Left cardiac atrium (tissue), 4 donors: ENCODE measurements at regions not wholly inside any gene's neighbourhood (a gene's known extent, or its start where the extent isn't known, plus 50 kb on each side); places are given as distances from the start of the nearest gene placed in this dataset.

Experiments used
- ATAC-seq, 2 donors: fragments of 200-7000 bp; cut with Tn5 transposase; one replicate each; pipeline ENCODE4 v1.9.1; 2020; ENCODE audit warnings: mild to moderate bottlenecking in 2 of 2, moderate library complexity in 2 of 2
- DNase-seq: peaks from one replicate; pipeline ENCODE4 v3.0.0-alpha.2; 2020
- intact Hi-C, 2 donors: fragments of 100-400 bp; cut with DNase I; formaldehyde crosslinking; loops; one replicate each; pipeline versions ENCODE4 v1.14.1 to v1.15.1; 2022 to 2023
- donor health status: DM: no; HTN: yes; CAD: no.
- donor health status: DM: no; HTN: yes; CAD: no; lungs with severe emphysema.
- donor health status: DM: yes; HTN: yes; CAD: no.
- donor health status: Dilated cardiomyopathy.

- peak in 1 of 2 donors; percentile 82 for ATAC-seq
- no peak for DNase-seq
- intact Hi-C loops, result no loop called here
These were observed 856.1 kb upstream of the ID2 start for GRCh38 chr2:7825591-7826312.

- DNase-seq (no peak), ATAC-seq (no peak)
- intact Hi-C loops, result no loop called here
These were observed 855.2 kb upstream of the ID2 start for GRCh38 chr2:7826656-7827055.

- intact Hi-C loops, result no loop called here
- no peak for ATAC-seq
These were observed 852.6 kb upstream of the ID2 start for GRCh38 chr2:7829241-7829640.

GRCh38 chr2:7830616-7831015 is 851.2 kb upstream of the ID2 start:
- DNase-seq (no peak), ATAC-seq (no peak)
- intact Hi-C loops, result no loop called here

More at GRCh38 chr2:7829241-7829640, 852.6 kb upstream of the ID2 start:
- DNase-seq, result no peak

GRCh38 chr2:7835151-7835550 is 846.7 kb upstream of the ID2 start:
- intact Hi-C loops, result no loop called here
- ATAC-seq, result no peak
- no peak for DNase-seq

GRCh38 chr2:7835693-7836680 is 845.9 kb upstream of the ID2 start:
- ATAC-seq (no peak), DNase-seq (no peak)
- intact Hi-C loops, result no loop called here

- ATAC-seq (no peak), DNase-seq (no peak)
- intact Hi-C loops, result no loop called here
These were observed 844.6 kb upstream of the ID2 start for GRCh38 chr2:7837237-7837760.

GRCh38 chr2:7838669-7839068 is 843.2 kb upstream of the ID2 start:
- ATAC-seq (no peak), DNase-seq (no peak)
- intact Hi-C loops, result no loop called here

- ATAC-seq, result no peak
These were observed 841.0 kb upstream of the ID2 start for GRCh38 chr2:7840651-7841380.

GRCh38 chr2:7841751-7842150 is 840.1 kb upstream of the ID2 start:
- DNase-seq (no peak), ATAC-seq (no peak)
- intact Hi-C loops, result loop anchor here in 1 of 2 donors (10.0 kb wide), 1 partner anchor 163 kb away; no protein-coding TSS in a partner anchor

More at GRCh38 chr2:7840651-7841380, 841.0 kb upstream of the ID2 start:
- no peak for DNase-seq
- intact Hi-C loops, result loop anchor here in 1 of 2 donors (10.0 kb wide), 1 partner anchor 164 kb away; no protein-coding TSS in a partner anchor

GRCh38 chr2:7844414-7844965 is 837.4 kb upstream of the ID2 start:
- intact Hi-C loops, result loop anchor here in 1 of 2 donors (10.0 kb wide), 1 partner anchor 160 kb away; no protein-coding TSS in a partner anchor
- ATAC-seq (peak in 1 of 2 donors; percentile 25), DNase-seq (no peak)

GRCh38 chr2:7845332-7845731 is 836.5 kb upstream of the ID2 start:
- intact Hi-C loops, result loop anchor here in 1 of 2 donors (10.0 kb wide), 1 partner anchor 159 kb away; no protein-coding TSS in a partner anchor
- ATAC-seq (peak in 1 of 2 donors; percentile 48), DNase-seq (no peak)

GRCh38 chr2:7846607-7847006 is 835.2 kb upstream of the ID2 start:
- DNase-seq (no peak), ATAC-seq (no peak)
- intact Hi-C loops, result loop anchor here in 1 of 2 donors (10.0 kb wide), 1 partner anchor 158 kb away; no protein-coding TSS in a partner anchor

- DNase-seq (no peak), ATAC-seq (no peak)
- intact Hi-C loops, result loop anchor here in 1 of 2 donors (10.0 kb wide), 1 partner anchor 157 kb away; no protein-coding TSS in a partner anchor
These were observed 834.5 kb upstream of the ID2 start for GRCh38 chr2:7847321-7847720.

GRCh38 chr2:7849027-7849426 is 832.8 kb upstream of the ID2 start:
- intact Hi-C loops, result loop anchor here in 1 of 2 donors (10.0 kb wide), 1 partner anchor 156 kb away; no protein-coding TSS in a partner anchor
- no peak for ATAC-seq
- DNase-seq, result no peak

GRCh38 chr2:7849531-7849930 is 832.3 kb upstream of the ID2 start:
- ATAC-seq (no peak), DNase-seq (no peak)
- intact Hi-C loops, result loop anchor here in 1 of 2 donors (10.0 kb wide), 1 partner anchor 155 kb away; no protein-coding TSS in a partner anchor

- DNase-seq (no peak), ATAC-seq (no peak)
- intact Hi-C loops, result no loop called here
These were observed 829.3 kb upstream of the ID2 start for GRCh38 chr2:7852546-7852945.

GRCh38 chr2:7857904-7858303 is 824.0 kb upstream of the ID2 start:
- no peak for DNase-seq

More at GRCh38 chr2:7857904-7858303, 824.0 kb upstream of the ID2 start:
- intact Hi-C loops, result no loop called here
- no peak for ATAC-seq
